Uterus (tissue), 2 donors: ENCODE measurements at regions not wholly inside any gene's neighbourhood (a gene's known extent, or its start where the extent isn't known, plus 50 kb on each side); places are given as distances from the start of the nearest gene placed in this dataset.

Experiments used
- POLR2A ChIP-seq, 2 donors: fragments of 450-650 bp; IDR thresholded peaks; one replicate each; pipeline ENCODE4 v1.6.1; 2016; ENCODE audit warnings: antibody characterized with exemption in 2 of 2, mild to moderate bottlenecking in 1 of 2, moderate library complexity in 1 of 2
- TF ChIP-seq, protein P1 (sequence below), 4 experiments: fragments of 200-600 bp in 2 of 4; fragments of 450-650 bp in 2 of 4; sonication (generic) in 2 of 4; IDR thresholded peaks; one replicate each; pipeline ENCODE4 v1.5.1; 2016 to 2019; ENCODE audit warnings: antibody characterized with exemption in 4 of 4, mild to moderate bottlenecking in 2 of 4, moderate library complexity in 1 of 4

DNA sequence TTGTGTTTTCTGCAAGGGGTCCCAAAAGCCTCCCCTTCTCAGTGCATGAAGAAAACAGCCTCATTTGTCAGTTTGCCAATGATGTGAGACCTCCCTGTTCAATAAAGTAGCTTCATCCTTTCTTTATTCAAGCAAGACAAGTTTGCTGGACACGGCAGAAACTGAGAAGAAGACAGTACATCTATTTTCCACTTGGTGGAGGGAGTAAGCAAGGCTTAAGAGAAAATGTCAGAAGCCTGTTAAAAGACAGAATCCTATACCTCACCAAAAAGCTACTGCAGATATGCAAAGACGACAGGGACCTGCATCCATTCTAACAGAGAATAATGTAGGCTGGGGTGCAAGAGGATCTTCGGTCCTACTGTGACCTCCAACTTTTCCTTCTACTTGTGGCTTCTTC lies 506.8 kb upstream of the VRK2 start:
- TF ChIP-seq, protein P1, sequence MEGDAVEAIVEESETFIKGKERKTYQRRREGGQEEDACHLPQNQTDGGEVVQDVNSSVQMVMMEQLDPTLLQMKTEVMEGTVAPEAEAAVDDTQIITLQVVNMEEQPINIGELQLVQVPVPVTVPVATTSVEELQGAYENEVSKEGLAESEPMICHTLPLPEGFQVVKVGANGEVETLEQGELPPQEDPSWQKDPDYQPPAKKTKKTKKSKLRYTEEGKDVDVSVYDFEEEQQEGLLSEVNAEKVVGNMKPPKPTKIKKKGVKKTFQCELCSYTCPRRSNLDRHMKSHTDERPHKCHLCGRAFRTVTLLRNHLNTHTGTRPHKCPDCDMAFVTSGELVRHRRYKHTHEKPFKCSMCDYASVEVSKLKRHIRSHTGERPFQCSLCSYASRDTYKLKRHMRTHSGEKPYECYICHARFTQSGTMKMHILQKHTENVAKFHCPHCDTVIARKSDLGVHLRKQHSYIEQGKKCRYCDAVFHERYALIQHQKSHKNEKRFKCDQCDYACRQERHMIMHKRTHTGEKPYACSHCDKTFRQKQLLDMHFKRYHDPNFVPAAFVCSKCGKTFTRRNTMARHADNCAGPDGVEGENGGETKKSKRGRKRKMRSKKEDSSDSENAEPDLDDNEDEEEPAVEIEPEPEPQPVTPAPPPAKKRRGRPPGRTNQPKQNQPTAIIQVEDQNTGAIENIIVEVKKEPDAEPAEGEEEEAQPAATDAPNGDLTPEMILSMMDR (IDR thresholded peaks at IDR 0.05), result no peak
- no peak for TF ChIP-seq POLR2A (IDR thresholded peaks at IDR 0.05)
